GM12892 (cell line): ENCODE measurements at regions not wholly inside any gene's neighbourhood (a gene's known extent, or its start where the extent isn't known, plus 50 kb on each side); places are given as distances from the start of the nearest gene placed in this dataset.

Experiments used
- POLR2A ChIP-seq: IDR thresholded peaks from 2 replicates; pipeline ENCODE4 v1.6.1; 2011; ENCODE audit warnings: low read depth, low read length, control low read depth
- POLR2AphosphoS5 ChIP-seq: IDR thresholded peaks from 2 replicates; pipeline ENCODE4 v1.6.1; 2011; ENCODE audit warnings: low read depth, low read length, control low read depth
- TAF1 ChIP-seq: IDR thresholded peaks from 2 replicates; pipeline ENCODE4 v1.6.1; 2011; ENCODE audit warnings: low read depth, mild to moderate bottlenecking, control low read depth, low read length, borderline replicate concordance

DNA sequence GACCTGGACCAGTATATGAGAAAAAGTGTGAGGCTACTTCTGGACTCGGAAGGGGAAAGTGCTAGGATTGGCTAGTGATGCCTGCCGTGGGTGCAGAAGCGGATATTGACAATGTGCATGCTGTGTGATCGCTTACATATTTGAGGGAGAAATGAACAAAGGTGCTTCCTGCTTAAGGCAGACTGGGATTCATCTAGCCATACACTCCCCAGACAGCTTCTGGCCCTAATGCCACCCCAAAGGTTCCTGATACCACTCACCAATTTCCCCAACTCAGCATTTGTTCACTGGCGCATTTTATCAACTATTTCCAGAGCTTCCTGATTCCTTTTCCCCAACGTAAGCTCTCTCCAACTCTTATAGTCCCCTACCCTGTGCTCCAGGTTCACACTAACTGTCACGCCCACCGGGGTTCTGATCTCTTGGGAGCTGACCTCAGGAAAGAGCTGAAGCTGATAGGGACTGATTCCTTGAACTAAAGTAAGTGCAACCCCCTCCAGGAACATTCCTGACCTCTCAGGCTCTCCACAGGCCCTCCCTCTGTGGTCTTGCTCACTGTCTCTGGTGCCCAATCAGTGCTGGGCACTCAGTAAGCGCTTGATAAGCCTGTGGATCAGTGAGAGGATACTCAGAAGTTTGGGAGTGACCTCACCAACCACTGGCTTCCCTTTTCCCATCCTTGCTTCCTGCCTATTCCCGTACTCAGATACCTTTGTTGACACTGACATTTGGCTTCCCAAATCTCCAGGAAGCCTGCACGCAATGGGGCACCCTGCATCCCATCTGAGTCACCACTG lies 73.3 kb downstream of the MRPL14 start:
- TF ChIP-seq POLR2A (no peak), TAF1 (no peak), POLR2AphosphoS5 (no peak)
